ENCODE measurements at regions not wholly inside any gene's neighbourhood (a gene's known extent, or its start where the extent isn't known, plus 50 kb on each side); places are given as distances from the start of the nearest gene placed in this dataset.

GRCh38 chr5:6222899-6223298, 155.4 kb downstream of the MED10 start:
- Histone ChIP-seq H3K27ac (ENCODE audit: low read depth in 2 of 2, low read length in 2 of 2) (no peak overlapping the region), H3K36me3 (ENCODE audit: control insufficient read depth in 2 of 3, insufficient read depth in 3 of 3, low read length in 3 of 3) (no peaks in the 10 kb centered on the region), H3K4me1 (ENCODE audit: control insufficient read depth in 2 of 3, insufficient read depth in 2 of 3, low read depth in 1 of 3, low read length in 3 of 3) (no peaks in the 10 kb centered on the region), H3K27me3 (ENCODE audit: control insufficient read depth, insufficient read depth, low read length) (no peaks in the 10 kb centered on the region), H3K4me3 (ENCODE audit: low read length in 3 of 3) (no peak overlapping the region), H3K9me3 (ENCODE audit: control insufficient read depth in 2 of 3, insufficient read depth in 1 of 3, low read length in 3 of 3) (no peaks in the 10 kb centered on the region), H3K9ac (ENCODE audit: low read length in 3 of 3) (no peak overlapping the region)
- no peak for FAIRE-seq
- DNase-seq = no peak
- intact Hi-C loops (cut with DNase I) = no loop called here
- TF ChIP-seq CTCF (IDR thresholded peaks at IDR 0.05; ENCODE audit: borderline replicate concordance, extremely low read depth, insufficient read depth) = no peak

GRCh38 chr5:6222121-6222520, 156.2 kb downstream of the MED10 start:
- Histone ChIP-seq H3K27me3 (ENCODE audit: control insufficient read depth, insufficient read depth, low read length) (no peaks in the 10 kb centered on the region), H3K36me3 (ENCODE audit: control insufficient read depth in 2 of 3, insufficient read depth in 3 of 3, low read length in 3 of 3) (no peaks in the 10 kb centered on the region), H3K9ac (ENCODE audit: low read length in 3 of 3) (no peak overlapping the region), H3K4me3 (ENCODE audit: low read length in 3 of 3) (no peak overlapping the region), H3K4me1 (ENCODE audit: control insufficient read depth in 2 of 3, insufficient read depth in 2 of 3, low read depth in 1 of 3, low read length in 3 of 3) (no peaks in the 10 kb centered on the region), H3K9me3 (ENCODE audit: control insufficient read depth in 2 of 3, insufficient read depth in 1 of 3, low read length in 3 of 3) (no peaks in the 10 kb centered on the region), H3K27ac (ENCODE audit: low read depth in 2 of 2, low read length in 2 of 2) (no peak overlapping the region)
- intact Hi-C loops (cut with DNase I) = no loop called here
- no peak for FAIRE-seq
- no peak for DNase-seq
- TF ChIP-seq CTCF (IDR thresholded peaks at IDR 0.05; ENCODE audit: borderline replicate concordance, extremely low read depth, insufficient read depth) = no peak

DNA sequence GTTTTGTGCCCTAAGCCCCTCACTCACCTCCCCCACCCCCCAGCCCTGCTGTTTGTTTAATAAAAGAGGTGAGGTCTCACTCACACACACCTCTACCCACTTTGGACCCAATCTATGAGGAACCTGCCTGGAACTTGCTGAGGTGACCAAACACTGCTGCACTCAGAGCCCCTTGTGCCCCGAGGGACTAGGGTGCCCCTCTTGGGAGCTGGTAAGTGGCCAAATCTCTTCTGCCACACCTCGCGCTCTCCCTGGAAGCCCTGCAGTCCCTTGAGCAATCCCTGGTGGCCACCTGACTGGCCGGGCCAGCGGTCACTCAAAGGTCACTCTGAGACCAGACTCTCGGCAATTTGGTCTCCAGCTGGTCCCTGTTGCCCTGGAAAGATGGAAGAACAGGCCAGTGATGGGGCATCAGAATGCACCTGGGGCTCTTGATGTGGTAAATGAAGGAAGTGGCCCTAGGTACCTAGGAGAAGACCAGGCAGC, 157.2 kb downstream of the MED10 start:
- no peak for TF ChIP-seq CTCF (IDR thresholded peaks at IDR 0.05; ENCODE audit: borderline replicate concordance, extremely low read depth, insufficient read depth)
- no peaks in the 10 kb centered on the region for H3K27me3 ChIP-seq (ENCODE audit: control insufficient read depth, insufficient read depth, low read length)
- no peaks in the 10 kb centered on the region for H3K9me3 ChIP-seq (ENCODE audit: control insufficient read depth in 2 of 3, insufficient read depth in 1 of 3, low read length in 3 of 3)
- DNase-seq = no peak
- FAIRE-seq = no peak
- intact Hi-C loops (cut with DNase I) = no loop called here
- H3K4me1 ChIP-seq (ENCODE audit: control insufficient read depth in 2 of 3, insufficient read depth in 2 of 3, low read depth in 1 of 3, low read length in 3 of 3) = no peaks in the 10 kb centered on the region
- H3K9ac ChIP-seq (ENCODE audit: low read length in 3 of 3) = no peak overlapping the region
- H3K4me3 ChIP-seq (ENCODE audit: low read length in 3 of 3) = no peak overlapping the region
- H3K36me3 ChIP-seq (ENCODE audit: control insufficient read depth in 2 of 3, insufficient read depth in 3 of 3, low read length in 3 of 3) = no peaks in the 10 kb centered on the region
- no peak overlapping the region for H3K27ac ChIP-seq (ENCODE audit: low read depth in 2 of 2, low read length in 2 of 2)
